ENCODE measurements at regions not wholly inside any gene's neighbourhood (a gene's known extent, or its start where the extent isn't known, plus 50 kb on each side); places are given as distances from the start of the nearest gene placed in this dataset.
A peak's percentile ranks its signal among the peaks of the same experiment; 100 is the strongest.
"Not testable (repeated sequence)": the region's sequence is repeated elsewhere in the genome, so short reads cannot be mapped to it uniquely, and the experiment has no call there.

DNA sequence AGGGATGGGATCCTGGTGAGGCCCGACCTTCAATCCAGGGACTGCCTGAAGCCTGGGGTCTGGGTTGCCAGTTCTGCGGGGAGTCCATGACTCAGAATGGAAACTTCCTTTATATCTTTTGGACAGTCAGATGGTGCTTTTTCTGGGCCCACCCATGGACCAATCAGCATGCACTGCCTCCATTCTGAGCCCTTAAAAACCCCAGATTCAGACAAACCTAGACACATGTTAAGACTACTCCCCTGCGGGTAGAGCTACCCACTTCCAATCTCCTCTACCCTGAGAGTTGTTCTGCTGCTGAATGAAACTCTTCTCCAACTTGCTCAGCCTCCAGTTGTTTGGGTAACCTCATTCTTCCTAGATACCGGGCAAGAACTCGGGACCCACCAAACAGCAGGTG lies 1315.2 kb upstream of the MIR17HG start:
- DNase-seq, result no peak

DNA sequence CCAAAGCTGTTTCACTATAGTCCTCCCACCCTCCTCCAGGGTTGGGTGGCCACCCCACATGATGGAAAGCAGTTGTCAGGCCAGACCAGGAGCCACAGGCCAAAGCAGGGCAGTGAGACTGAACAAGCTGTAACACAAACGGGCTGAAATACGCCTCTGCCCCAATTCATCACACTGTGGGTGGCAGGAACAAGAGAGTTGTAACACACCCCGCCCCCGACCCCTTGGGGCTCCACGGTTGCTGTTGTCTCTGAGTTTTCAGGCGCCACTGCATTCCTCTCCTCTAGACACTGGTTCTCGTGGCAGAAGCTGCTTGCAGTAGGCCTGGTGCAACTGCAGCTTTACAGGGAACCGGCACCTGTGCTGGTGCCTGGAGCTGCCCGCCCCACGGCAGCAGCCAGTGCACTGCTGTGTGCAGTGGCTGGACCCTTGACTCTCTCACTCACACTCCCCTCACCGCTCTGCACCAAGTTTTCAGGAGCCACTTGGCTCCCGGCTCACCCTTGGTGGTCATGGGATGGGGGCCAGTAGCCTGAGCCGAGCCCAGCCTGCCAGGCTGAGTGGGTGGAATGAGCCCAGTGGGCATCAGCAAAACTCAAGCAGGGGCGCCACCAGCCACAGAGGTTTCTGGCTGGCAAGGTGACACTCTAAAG lies 1314.5 kb upstream of the MIR17HG start:
- no peak for DNase-seq

DNA sequence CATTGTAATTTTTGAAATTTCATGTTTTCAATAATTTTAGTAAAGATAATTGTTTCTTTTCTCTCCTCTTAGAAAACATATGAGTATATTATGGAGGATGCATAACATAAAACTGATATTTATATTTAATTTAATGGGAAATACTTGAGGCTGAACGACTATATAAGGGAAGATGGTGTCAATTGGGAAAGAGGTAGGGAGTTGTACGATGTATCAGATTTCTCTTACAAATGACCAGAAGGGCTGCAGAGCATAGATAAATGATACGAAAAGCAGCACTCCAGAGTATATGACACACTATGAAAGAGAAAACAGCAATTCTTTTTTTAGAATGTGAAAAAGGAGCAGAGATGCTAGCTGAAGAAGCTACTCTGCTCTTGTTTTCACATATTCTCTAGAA lies 1308.0 kb upstream of the MIR17HG start:
- DNase-seq, result no peak

DNA sequence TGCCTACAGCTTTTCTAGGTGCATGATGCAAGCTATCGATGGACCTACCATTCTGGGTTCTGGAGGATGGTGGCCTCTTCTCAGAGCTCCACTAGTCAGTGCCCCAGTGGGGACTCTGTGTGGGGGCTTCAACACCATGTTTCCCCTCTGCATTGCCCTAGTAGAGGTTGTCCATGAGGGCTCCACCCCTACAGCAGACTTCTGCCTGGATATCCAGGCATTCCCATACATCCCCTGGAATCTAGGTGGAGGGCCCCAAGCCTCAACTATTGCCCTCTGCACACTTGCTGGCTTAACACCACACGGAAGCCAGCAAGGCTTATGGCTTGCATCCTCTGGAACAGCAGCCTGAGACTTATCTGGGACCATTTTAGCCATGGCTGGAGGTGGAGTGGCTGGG lies 1299.9 kb upstream of the MIR17HG start:
- DNase-seq, result no peak

DNA sequence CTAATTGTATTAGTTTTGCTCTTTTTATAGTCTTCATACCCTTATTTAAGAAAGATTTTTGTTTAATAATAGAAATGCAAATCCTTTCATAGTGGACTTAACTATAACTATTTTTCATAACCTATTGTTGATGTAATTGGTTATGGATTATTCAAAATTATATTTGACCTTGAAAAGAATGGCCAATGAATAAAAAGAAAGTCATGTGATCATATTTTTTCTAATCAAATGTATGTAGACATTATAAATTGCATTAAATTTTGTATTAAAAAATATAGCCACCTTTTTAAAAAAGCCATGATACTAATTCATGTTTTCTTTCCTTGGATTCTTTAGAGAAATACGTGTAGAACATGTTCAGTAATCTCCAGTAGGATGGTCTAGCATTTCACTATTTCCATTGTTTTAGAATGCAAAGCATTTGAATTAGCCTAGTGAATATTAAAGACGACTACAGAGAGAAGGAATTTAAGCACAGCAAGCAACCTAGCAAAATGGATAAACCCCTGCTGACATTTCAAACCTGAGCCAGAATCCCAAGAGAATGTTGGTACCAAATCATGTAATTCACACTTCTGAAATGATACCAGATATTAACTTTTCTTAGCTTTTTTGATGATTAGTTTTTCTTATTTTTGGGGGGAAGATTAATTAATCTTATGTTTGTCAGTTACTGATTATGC lies 1297.4 kb upstream of the MIR17HG start:
- DNase-seq, result no peak

DNA sequence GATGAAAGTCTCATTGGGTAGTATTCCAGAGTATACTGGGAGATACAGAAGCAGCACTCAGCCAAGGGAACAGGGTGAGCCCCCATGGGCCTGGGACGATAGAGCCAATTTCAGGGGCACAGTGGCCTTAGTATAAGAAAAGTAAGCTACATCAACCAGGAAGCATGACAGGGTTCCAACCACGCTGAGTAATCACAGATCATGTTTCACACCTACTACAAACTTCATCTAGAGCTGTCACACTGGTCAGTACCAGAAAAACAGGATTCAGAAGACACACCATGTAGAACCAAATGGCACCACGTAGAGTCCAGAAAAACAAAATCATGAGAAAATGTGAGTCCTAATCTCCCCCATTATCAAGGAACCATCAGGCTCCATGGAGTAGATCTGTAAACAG lies 1292.4 kb upstream of the MIR17HG start:
- DNase-seq, result no peak

DNA sequence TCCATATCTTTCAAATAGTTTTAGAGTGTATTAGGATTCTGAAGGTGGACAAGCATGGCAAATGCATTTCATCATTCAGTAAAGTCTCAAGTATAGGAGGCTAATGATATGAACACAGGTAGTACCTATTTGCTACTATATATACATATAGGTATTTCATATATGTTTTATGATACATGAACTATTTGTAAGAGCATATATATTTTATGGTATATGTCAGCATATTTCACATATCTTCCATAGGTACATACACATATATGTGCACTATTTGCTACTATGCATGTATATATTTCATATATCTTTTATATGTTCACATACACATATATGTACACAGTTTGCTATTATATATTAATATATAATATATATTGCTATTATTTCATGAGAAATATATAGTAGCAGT lies 1291.7 kb upstream of the MIR17HG start:
- DNase-seq, result no peak

DNA sequence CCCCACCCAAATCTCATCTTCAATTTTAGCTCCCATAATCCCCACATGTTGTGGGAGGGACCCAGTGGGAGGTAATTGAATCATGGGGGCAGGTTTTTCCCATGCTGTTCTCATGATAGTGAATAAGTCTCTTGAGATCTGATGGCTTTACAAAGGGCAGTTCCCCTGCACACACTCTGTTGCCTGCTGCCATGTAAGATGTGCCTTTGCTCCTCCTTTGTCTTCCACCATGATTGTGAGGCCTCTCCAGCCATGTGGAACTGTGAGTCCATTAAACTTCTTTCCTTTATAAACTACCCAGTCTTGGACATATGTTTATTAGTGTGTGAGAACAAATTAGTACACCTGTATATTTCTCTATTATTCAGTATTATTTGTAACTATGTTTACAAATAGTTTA lies 1283.3 kb upstream of the MIR17HG start:
- DNase-seq, result not testable (repeated sequence)

DNA sequence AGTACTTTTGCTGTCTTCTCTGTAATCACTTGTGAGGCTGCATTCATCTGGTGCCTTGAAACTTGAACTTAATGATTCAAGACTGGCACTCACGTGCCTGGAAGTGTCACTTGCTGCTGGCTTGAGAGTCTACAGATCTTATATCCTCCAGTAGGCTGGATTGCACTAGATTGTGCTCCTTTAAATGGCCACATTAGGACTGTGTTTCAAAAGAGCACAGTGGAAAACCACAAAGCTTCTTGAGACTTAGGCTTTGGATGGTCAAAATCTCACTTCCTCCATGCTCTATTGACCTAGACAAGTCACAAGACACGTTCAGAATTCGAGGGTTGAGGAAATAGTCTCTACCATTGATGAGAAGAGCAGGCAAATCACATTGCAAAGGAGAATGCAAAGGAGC lies 1278.8 kb upstream of the MIR17HG start:
- no peak for DNase-seq

DNA sequence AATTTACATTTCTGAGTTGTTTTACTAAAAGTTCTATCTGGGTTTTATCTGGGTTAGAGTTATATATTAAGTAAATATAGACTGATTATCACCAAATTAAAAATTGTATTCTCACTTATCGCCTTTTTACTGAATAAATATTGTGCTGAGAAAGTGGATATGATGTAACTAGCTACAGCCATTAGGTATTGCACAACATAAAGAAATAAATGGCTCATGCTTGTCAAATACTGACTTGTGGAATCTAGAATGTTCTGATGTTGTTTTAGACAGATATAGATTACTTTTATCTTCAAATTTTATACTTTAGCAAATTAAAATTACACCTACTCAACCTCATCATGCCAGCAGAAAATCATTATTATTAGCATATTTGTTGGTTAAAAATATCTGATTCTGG lies 1277.1 kb upstream of the MIR17HG start:
- DNase-seq, result no peak

DNA sequence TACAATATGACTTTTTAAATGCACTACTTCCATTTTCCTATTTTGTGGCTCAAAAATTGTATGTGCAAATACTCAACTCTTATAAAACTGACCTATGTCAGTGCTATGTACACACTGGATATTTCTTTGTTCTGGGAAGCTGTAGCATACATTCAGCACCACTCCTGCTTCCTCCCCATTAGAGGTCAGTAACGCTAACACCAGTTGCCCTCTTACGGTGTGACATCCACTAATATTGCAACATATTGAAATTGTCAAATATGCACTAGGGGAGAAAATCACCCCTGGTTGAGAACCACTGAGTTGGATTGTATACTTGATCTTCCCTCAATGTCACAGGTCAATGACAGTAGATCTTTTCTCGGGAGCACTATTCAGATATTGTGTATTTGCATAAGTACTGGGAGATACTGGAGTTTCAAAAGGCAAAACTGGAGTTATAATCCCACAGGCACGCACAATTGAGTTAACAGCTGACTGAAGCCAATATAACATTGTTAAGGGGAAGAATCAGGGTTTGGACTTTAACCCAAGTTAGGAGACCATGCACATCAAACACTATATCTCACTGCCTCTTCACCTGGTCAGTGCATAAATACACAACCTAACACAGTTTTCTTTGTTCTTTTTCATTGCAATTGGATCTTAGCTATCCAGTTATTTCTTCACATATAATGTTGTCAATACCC lies 1276.5 kb upstream of the MIR17HG start:
- DNase-seq, result no peak

DNA sequence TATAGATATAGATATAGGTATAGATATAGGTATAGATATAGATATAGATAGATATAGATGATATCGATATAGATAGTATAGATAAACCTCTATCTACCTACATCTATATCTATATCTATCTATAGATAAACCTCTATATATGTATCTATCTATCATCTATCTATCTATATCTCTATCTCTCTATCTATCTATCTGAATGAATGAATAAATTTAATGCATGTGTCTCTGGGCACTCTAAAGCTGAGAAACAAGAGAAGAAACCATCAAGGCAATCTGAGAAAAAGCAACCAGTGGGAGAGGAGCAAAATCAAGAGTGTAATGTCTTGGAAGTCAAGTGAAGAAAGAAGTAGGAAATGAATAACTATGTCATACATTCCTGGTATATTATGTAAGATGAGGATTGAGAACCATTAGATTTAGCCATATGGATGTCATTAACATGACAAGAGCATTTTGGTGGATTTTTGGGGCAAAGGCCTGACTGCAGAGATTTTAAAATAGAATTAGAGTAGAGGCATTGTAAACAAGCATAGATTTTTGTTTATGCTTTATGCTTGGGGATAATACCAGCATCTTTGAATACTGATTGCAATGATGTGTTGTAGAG lies 1262.7 kb upstream of the MIR17HG start:
- DNase-seq, result no peak

DNA sequence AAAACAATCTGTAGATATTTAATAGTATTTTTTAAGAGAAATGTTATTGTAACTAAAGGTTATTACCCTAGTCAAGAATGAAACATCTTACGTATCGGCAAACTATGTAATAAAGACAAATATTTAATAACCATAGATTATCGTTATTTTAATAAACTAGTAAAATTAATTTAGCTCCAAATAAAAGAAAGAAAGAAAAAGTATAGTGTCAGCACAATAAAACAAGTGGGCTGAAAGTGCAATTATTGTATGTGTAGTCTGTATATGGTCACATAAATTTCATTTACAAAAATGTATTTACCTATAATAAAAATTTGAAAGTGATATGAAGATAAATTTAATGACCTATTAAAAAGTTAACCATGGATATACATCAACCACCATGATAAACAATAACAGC lies 1258.4 kb upstream of the MIR17HG start:
- DNase-seq, result no peak

DNA sequence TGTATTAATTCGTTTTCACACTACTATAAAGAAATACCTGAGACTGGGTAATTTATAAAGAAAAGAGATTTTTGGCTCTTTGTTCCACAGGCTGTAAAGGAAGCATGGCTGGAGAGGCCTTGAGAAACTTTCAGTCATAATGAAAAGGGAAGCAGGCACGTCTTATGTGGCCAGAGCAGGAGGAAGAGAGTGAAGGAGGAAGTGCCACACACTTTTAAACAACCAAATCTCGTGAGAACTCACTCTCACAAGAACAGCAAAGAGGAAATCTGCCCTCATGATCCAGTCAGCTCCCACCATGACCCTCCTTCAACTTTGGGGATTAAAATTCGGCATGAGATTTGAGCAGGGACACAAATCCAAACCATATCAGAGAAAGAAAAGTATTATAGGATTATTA lies 1255.9 kb upstream of the MIR17HG start:
- peak; percentile 20 for DNase-seq

DNA sequence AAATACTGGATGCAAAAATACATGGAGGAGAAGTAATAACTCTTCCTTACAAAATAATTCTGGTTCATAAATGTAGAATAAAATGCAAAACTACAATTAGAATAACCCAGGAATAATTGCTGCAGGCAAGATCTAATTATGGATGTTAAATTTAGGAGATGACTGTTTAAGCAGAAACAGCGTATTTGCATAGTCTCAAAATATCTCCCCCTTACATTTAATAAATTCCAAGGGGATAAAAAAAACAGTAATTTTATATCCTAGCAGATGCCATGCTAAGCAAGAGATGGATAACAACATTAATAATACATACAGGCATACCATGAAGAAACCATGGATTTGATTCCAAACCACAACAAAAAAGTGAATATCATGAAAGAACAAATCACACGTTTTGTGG lies 1253.1 kb upstream of the MIR17HG start:
- no peak for DNase-seq

DNA sequence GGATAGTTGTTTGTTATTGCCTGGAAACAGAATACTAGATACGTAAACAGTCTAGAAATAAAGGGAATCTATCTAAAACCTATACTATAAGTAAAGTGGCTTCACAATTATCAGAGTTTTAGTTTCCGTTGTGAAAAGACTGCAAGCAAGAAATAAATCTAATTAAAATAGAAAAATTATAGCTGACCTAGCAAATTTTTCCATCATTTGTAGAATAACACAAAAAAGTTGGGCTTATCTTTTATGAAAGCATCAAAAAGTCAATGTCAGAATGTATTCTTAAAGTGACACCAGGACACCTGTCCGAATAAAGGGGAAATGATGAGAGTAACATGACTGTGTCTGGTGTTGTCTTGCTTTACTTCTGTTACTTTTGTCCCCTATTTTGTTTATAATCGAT lies 1248.9 kb upstream of the MIR17HG start:
- no peak for DNase-seq

DNA sequence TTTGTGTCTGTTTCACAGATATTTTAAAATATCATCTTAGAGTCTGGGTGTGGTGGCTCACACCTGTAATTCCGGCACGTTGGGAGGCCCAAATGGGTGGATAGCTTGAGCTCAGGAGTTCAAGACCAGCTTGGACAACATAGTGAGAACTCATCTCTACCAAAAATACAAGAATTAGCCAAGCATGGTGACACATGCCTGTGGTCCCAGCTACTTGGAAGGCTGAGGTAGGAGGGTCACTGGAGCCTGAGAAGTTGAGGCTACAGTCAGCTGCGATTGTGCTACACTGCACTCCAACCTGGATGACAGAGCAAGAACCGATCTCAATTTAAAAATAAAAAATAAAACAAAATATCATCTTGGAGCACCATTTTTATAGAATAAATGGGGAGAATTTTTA lies 1247.6 kb upstream of the MIR17HG start:
- DNase-seq, result no peak

DNA sequence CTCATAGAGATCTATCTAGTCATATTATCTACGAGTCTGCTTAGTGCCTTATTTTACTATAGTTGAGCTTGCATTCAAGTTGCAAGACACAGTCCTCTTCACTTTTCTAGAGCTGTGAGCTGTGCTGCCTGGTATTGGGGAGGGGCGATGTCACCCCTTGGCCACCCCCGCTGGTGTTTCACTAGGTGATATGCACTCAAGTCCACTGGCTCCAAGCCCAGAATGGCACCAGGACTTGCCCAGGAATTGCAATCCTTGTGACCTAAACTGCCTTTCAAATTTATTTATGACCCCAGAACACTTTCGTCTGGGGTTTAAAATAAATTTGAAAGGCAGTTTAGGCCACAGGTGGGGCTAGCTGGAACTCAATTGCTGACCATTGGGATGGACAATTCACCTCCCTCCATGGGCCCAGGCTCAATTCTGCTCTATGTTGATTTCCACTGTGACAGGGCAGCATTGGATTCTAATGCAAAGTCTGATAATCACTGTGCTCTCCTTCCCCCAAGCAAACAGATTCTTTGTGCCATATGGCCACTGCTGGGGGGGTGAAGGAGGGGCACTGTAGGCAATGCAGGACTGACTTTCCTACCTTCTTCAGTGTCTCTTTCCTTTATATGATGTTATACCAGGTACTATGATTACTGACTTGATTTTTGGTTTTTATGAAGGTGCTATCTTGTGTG lies 1244.2 kb upstream of the MIR17HG start:
- DNase-seq, result no peak

DNA sequence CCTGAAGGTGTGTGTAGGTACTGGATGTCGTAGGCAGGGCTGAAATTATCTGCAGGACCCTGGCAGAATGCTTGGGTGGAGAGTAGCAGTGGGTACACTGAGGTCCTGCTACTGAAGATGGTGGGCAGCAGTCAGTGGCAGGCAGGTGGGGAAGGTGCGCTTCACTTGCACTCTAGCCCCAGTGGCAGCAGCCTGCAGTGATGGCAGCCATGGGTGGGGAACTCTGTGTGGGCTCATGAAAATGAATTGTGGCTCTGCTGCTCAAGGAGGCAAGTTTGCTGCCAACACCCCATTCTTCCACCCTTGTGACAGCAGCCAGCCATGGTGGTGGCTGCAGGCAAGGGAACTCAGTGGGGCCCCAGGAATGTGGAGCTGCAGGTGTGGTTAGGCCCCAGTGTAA lies 1242.7 kb upstream of the MIR17HG start:
- DNase-seq, result no peak

DNA sequence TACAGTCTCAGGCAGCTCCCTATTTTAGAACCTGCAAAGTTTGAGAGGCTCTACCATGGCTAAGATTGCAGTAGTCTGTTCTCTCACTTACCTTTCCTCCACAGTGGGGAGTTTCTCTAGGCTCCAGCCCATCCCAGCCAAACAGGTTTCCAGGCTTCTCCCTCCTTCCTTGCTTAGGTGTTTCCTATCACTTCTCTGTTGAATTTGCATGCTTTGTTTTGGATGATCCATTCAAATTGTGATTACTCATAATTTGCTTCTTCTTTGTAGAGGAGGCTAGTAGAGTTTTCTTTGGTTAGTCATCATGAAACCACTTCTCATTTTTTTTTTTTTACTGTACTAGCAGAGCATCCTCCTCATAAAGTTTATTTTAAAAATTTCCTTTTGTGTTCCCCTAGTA lies 1242.2 kb upstream of the MIR17HG start:
- DNase-seq, result no peak

DNA sequence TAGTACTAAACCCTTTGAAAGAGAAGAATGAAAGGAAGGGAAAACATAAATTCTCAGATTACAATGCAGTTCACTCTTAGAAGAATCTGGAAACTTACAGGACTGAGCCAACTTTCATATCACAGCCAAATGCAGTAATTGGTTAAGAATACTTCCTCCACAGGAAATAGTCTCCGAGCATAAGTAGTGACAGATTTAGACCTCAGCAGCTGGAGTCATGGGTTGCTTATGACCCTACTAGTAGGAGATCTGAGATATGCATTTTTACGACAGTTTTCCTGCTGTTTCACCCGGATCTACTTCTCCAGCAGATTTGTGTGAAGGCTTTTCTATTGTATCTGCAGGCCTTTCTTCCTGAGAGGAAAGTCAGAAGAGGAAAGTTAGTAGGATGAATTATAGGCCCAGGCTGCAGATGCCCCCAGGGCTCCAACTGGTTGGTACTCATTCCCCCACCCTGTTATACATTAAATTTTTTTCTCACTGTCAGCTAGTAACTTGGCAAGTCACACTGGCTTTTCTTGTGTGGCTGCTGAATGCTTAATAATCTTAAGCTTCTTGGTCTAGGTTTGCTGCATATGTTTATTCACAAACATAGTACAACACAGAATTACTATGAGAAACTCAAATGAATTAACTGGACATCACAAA lies 1241.5 kb upstream of the MIR17HG start:
- no peak for DNase-seq

DNA sequence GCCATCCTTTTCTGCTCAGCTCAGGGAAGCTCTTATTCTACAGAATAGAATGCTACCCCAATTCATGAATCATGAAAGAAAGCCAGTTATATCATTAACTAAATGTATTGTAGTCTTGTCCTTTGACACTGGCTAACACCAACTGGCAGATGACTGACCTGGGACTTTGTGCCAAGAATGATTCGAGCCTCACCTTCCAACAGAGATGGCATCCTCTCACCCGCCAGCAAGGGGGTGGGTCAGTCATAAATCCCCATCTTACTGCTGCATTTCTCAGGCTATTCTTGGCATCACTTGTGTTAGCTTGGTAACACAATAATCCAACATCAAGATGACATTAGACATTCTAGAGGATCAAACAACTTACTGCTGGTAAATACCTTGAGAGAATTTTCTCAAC lies 1239.8 kb upstream of the MIR17HG start:
- no peak for DNase-seq

DNA sequence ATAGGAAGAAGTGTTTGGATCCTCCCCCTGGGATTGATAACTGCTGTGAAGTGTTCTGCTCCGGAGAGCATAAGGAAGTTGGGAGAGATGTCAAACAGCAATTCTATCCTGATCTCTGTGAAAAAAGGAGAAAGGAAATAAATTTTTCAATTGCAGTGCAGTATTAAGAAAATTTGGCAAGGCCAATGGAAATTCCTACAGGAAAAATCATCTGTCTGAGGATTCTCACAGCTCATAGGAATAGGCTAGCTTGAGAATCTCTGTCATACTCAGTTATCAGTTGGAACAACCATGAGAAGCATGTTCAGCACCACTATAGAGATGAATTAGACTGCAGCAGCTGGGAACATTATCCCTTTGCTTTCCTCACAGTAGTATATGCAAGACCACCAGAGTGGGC lies 1238.9 kb upstream of the MIR17HG start:
- DNase-seq, result no peak

All from GDM1 (cell line).